Immature natural killer cell (primary cell): ENCODE measurements at regions not wholly inside any gene's neighbourhood (a gene's known extent, or its start where the extent isn't known, plus 50 kb on each side); places are given as distances from the start of the nearest gene placed in this dataset.

Experiments
- DNase-seq, 3 donors: peaks; one replicate each; pipeline ENCODE4 v3.0.0; 2022; ENCODE audit warnings: mixed read lengths in 1 of 3
- H3K27ac Mint-ChIP-seq, 6 donors: one replicate each; pipeline ENCODE4 v1.8.0; 2020; ENCODE audit warnings: mixed read lengths in 6 of 6, mild to moderate bottlenecking in 5 of 6, inconsistent platforms in 4 of 6, moderate library complexity in 3 of 6
- H3K27me3 Mint-ChIP-seq, 3 donors: one replicate each; pipeline ENCODE4 v1.8.0; 2020 to 2021; ENCODE audit warnings: low read depth in 3 of 3, mild to moderate bottlenecking in 3 of 3, mixed read lengths in 3 of 3, moderate library complexity in 3 of 3, inconsistent platforms in 1 of 3
- H3K36me3 Mint-ChIP-seq, 3 donors: one replicate each; pipeline ENCODE4 v1.8.0; 2020; ENCODE audit warnings: mixed read lengths in 3 of 3, inconsistent platforms in 2 of 3, mild to moderate bottlenecking in 2 of 3
- H3K4me1 Mint-ChIP-seq, 2 donors: one replicate each; pipeline ENCODE4 v1.8.0; 2020; ENCODE audit warnings: inconsistent platforms in 2 of 2, mild to moderate bottlenecking in 2 of 2, mixed read lengths in 2 of 2, moderate library complexity in 1 of 2
- H3K4me3 Mint-ChIP-seq, 5 donors: one replicate each; pipeline ENCODE4 v1.8.0; 2020; ENCODE audit warnings: mild to moderate bottlenecking in 5 of 5, mixed read lengths in 5 of 5, inconsistent platforms in 3 of 5, moderate library complexity in 3 of 5
- H3K9me3 Mint-ChIP-seq, 6 donors: one replicate each; pipeline ENCODE4 v1.8.0; 2020; ENCODE audit warnings: mild to moderate bottlenecking in 6 of 6, mixed read lengths in 6 of 6, inconsistent platforms in 4 of 6, moderate library complexity in 3 of 6

- Mint-ChIP-seq H3K27me3 (peaks cover 5 to 14% (median 9%) of the 10 kb centered on the region in 3 donors), H3K4me3 (peak overlapping the region; percentile 40 to 68 (median 48)), H3K27ac (peak overlapping the region in 5 of 6 donors; percentile 31 to 97 (median 63)), H3K4me1 (peaks cover 51 to 62% of the 10 kb centered on the region in 2 donors), H3K36me3 (peaks cover 0 to 10% (median 3%) of the 10 kb centered on the region in 3 donors), H3K9me3 (no peaks in the 10 kb centered on the region)
- DNase-seq: no peak
Observed at GRCh38 chr22:48099671-48100070, 1337.2 kb downstream of the TBC1D22A start.

GRCh38 chr22:48099251-48099650 lies 1336.8 kb downstream of the TBC1D22A start:
- peaks cover 5 to 12% (median 9%) of the 10 kb centered on the region in 3 donors for H3K27me3 Mint-ChIP-seq
- H3K9me3 Mint-ChIP-seq: no peaks in the 10 kb centered on the region
- H3K36me3 Mint-ChIP-seq: peaks cover 0 to 10% (median 3%) of the 10 kb centered on the region in 3 donors
- peak overlapping the region; percentile 79 to 91 (median 86) for H3K4me3 Mint-ChIP-seq
- no peak for DNase-seq
- peaks cover 51 to 62% of the 10 kb centered on the region in 2 donors for H3K4me1 Mint-ChIP-seq
- peak overlapping the region; percentile 85 to 97 (median 94) for H3K27ac Mint-ChIP-seq

GRCh38 chr22:48098921-48099245 lies 1336.4 kb downstream of the TBC1D22A start:
- Mint-ChIP-seq H3K4me3 (peak overlapping the region; percentile 79 to 91 (median 86)), H3K27ac (peak overlapping the region; percentile 85 to 97 (median 94)), H3K36me3 (peaks cover 0 to 8% (median 3%) of the 10 kb centered on the region in 3 donors), H3K4me1 (peaks cover 51 to 62% of the 10 kb centered on the region in 2 donors), H3K27me3 (peaks cover 5 to 11% (median 9%) of the 10 kb centered on the region in 3 donors), H3K9me3 (no peaks in the 10 kb centered on the region)
- DNase-seq: no peak

- peak; percentile 81 to 84 (median 84) for DNase-seq
Observed at GRCh38 chr22:48098243-48098920, 1335.9 kb downstream of the TBC1D22A start.

GRCh38 chr22:48097723-48098122 lies 1335.3 kb downstream of the TBC1D22A start:
- peaks cover 0 to 6% (median 3%) of the 10 kb centered on the region in 3 donors for H3K36me3 Mint-ChIP-seq
- H3K4me1 Mint-ChIP-seq: peaks cover 51 to 62% of the 10 kb centered on the region in 2 donors
- H3K27me3 Mint-ChIP-seq: peaks cover 8 to 11% (median 9%) of the 10 kb centered on the region in 3 donors
- H3K4me3 Mint-ChIP-seq: peak overlapping the region; percentile 79 to 91 (median 86)
- H3K27ac Mint-ChIP-seq: peak overlapping the region; percentile 85 to 97 (median 94)
- H3K9me3 Mint-ChIP-seq: no peaks in the 10 kb centered on the region
- DNase-seq: no peak

More at GRCh38 chr22:48098243-48098920, 1335.9 kb downstream of the TBC1D22A start:
- peak overlapping the region; percentile 85 to 97 (median 94) for H3K27ac Mint-ChIP-seq
- H3K9me3 Mint-ChIP-seq: no peaks in the 10 kb centered on the region
- H3K4me3 Mint-ChIP-seq: peak overlapping the region; percentile 79 to 91 (median 86)
- H3K27me3 Mint-ChIP-seq: peaks cover 7 to 11% (median 9%) of the 10 kb centered on the region in 3 donors
- H3K4me1 Mint-ChIP-seq: peaks cover 51 to 62% of the 10 kb centered on the region in 2 donors
- peaks cover 0 to 6% (median 3%) of the 10 kb centered on the region in 3 donors for H3K36me3 Mint-ChIP-seq

- Mint-ChIP-seq H3K4me1 (peaks cover 51 to 62% of the 10 kb centered on the region in 2 donors), H3K36me3 (peaks cover 0 to 3% (median 2%) of the 10 kb centered on the region in 3 donors), H3K4me3 (peak overlapping the region in 4 of 5 donors; percentile 43 to 56 (median 50)), H3K27me3 (peaks cover 7 to 11% (median 9%) of the 10 kb centered on the region in 3 donors), H3K9me3 (no peaks in the 10 kb centered on the region), H3K27ac (peak overlapping the region; percentile 60 to 86 (median 77))
- DNase-seq: no peak
Observed at GRCh38 chr22:48096851-48097665, 1334.6 kb downstream of the TBC1D22A start.

GRCh38 chr22:48096411-48096810 lies 1334.0 kb downstream of the TBC1D22A start:
- Mint-ChIP-seq H3K27ac (peak overlapping the region in 3 of 6 donors; percentile 40 to 86 (median 67)), H3K36me3 (no peaks in the 10 kb centered on the region), H3K4me3 (peak overlapping the region in 2 of 5 donors; percentile 41 to 49), H3K4me1 (peaks cover 51 to 63% of the 10 kb centered on the region in 2 donors), H3K9me3 (no peaks in the 10 kb centered on the region), H3K27me3 (peaks cover 7 to 11% (median 9%) of the 10 kb centered on the region in 3 donors)
- DNase-seq: no peak

GRCh38 chr22:48093981-48094380 lies 1331.5 kb downstream of the TBC1D22A start:
- H3K27me3 Mint-ChIP-seq: peaks cover 11 to 16% (median 13%) of the 10 kb centered on the region in 3 donors
- no peak for DNase-seq
- H3K9me3 Mint-ChIP-seq: no peaks in the 10 kb centered on the region
- H3K27ac Mint-ChIP-seq: no peak overlapping the region
- no peaks in the 10 kb centered on the region for H3K36me3 Mint-ChIP-seq
- peaks cover 36 to 56% of the 10 kb centered on the region in 2 donors for H3K4me1 Mint-ChIP-seq
- no peak overlapping the region for H3K4me3 Mint-ChIP-seq

- H3K36me3 Mint-ChIP-seq: no peaks in the 10 kb centered on the region
- H3K27ac Mint-ChIP-seq: no peak overlapping the region
- peaks cover 25 to 45% of the 10 kb centered on the region in 2 donors for H3K4me1 Mint-ChIP-seq
- H3K9me3 Mint-ChIP-seq: no peaks in the 10 kb centered on the region
- no peak for DNase-seq
- H3K4me3 Mint-ChIP-seq: no peak overlapping the region
- H3K27me3 Mint-ChIP-seq: peaks cover 8 to 11% (median 10%) of the 10 kb centered on the region in 3 donors
Observed at GRCh38 chr22:48092866-48093265, 1330.4 kb downstream of the TBC1D22A start.

- H3K9me3 Mint-ChIP-seq: no peaks in the 10 kb centered on the region
- no peak overlapping the region for H3K27ac Mint-ChIP-seq
- peaks cover 13 to 34% of the 10 kb centered on the region in 2 donors for H3K4me1 Mint-ChIP-seq
- DNase-seq: no peak
- H3K27me3 Mint-ChIP-seq: peaks cover 8 to 11% (median 11%) of the 10 kb centered on the region in 3 donors
- H3K36me3 Mint-ChIP-seq: no peaks in the 10 kb centered on the region
- H3K4me3 Mint-ChIP-seq: no peak overlapping the region
Observed at GRCh38 chr22:48091656-48092223, 1329.3 kb downstream of the TBC1D22A start.

- H3K27ac Mint-ChIP-seq: peak overlapping the region in 1 of 6 donors; percentile 27
- peaks cover 11 to 12% (median 11%) of the 10 kb centered on the region in 3 donors for H3K27me3 Mint-ChIP-seq
- H3K4me1 Mint-ChIP-seq: peaks cover 12 to 32% of the 10 kb centered on the region in 2 donors
- no peaks in the 10 kb centered on the region for H3K36me3 Mint-ChIP-seq
- H3K4me3 Mint-ChIP-seq: no peak overlapping the region
- H3K9me3 Mint-ChIP-seq: no peaks in the 10 kb centered on the region
- no peak for DNase-seq
Observed at GRCh38 chr22:48091060-48091650, 1328.7 kb downstream of the TBC1D22A start.

- no peaks in the 10 kb centered on the region for H3K9me3 Mint-ChIP-seq
- no peak for DNase-seq
- no peaks in the 10 kb centered on the region for H3K36me3 Mint-ChIP-seq
- H3K27ac Mint-ChIP-seq: no peak overlapping the region
- H3K4me1 Mint-ChIP-seq: peaks cover 17 to 35% of the 10 kb centered on the region in 2 donors
- peak overlapping the region in 1 of 5 donors; percentile 17 for H3K4me3 Mint-ChIP-seq
- peaks cover 11 to 21% (median 13%) of the 10 kb centered on the region in 3 donors for H3K27me3 Mint-ChIP-seq
Observed at GRCh38 chr22:48090332-48090672, 1327.9 kb downstream of the TBC1D22A start.

GRCh38 chr22:48089601-48090331 lies 1327.3 kb downstream of the TBC1D22A start:
- Mint-ChIP-seq H3K27ac (no peak overlapping the region), H3K4me1 (peaks cover 20 to 36% of the 10 kb centered on the region in 2 donors), H3K27me3 (peaks cover 9 to 19% (median 13%) of the 10 kb centered on the region in 3 donors), H3K36me3 (no peaks in the 10 kb centered on the region), H3K9me3 (no peaks in the 10 kb centered on the region), H3K4me3 (no peak overlapping the region)
- DNase-seq: no peak
